ENCODE measurements at regions not wholly inside any gene's neighbourhood (a gene's known extent, or its start where the extent isn't known, plus 50 kb on each side); places are given as distances from the start of the nearest gene placed in this dataset.

GRCh38 chr7:51620706-51621105 lies 304.1 kb upstream of the COBL start:
- no peak for DNase-seq (ENCODE audit: low read depth)
- peaks cover 8% of the 10 kb centered on the region for H3K9me3 Mint-ChIP-seq (ENCODE audit: unreplicated experiment)

GRCh38 chr7:51619880-51620279 lies 303.3 kb upstream of the COBL start:
- no peaks in the 10 kb centered on the region for H3K27me3 Mint-ChIP-seq (ENCODE audit: low read depth, unreplicated experiment)
- Histone ChIP-seq H3K27ac (ENCODE audit: low read depth, low read length) (no peak overlapping the region), H3K36me3 (ENCODE audit: insufficient read depth, low read length) (no peaks in the 10 kb centered on the region), H3K79me2 (ENCODE audit: insufficient read depth, low read length) (no peaks in the 10 kb centered on the region), H3K9ac (ENCODE audit: low read length) (no peak overlapping the region), H3K4me1 (ENCODE audit: insufficient read depth, low read length) (no peaks in the 10 kb centered on the region), H2AFZ (ENCODE audit: low read depth, low read length) (no peak overlapping the region), H3K27me3 (ENCODE audit: insufficient read depth, low read length) (no peaks in the 10 kb centered on the region), H4K20me1 (ENCODE audit: insufficient read depth, low read length) (no peaks in the 10 kb centered on the region), H3K4me2 (ENCODE audit: low read length) (no peak overlapping the region), H3K4me3 (ENCODE audit: insufficient read depth, low read depth, low read length) (no peak overlapping the region), H3K9me3 (ENCODE audit: insufficient read depth, low read depth, low read length) (peaks cover 4% of the 10 kb centered on the region)
- H3K36me3 Mint-ChIP-seq (ENCODE audit: low read depth, unreplicated experiment): no peaks in the 10 kb centered on the region
- TF ChIP-seq CTCF (IDR thresholded peaks at IDR 0.05; ENCODE audit: insufficient read depth, low read depth, low read length) (no peak), EZH2 (IDR thresholded peaks at IDR 0.05; ENCODE audit: insufficient read depth, low read length) (no peak)
- peaks cover 3% of the 10 kb centered on the region for H3K4me1 Mint-ChIP-seq (ENCODE audit: low read depth, unreplicated experiment)
- no peak overlapping the region for H3K27ac Mint-ChIP-seq (ENCODE audit: unreplicated experiment)
- peaks cover 8% of the 10 kb centered on the region for H3K9me3 Mint-ChIP-seq (ENCODE audit: unreplicated experiment)
- DNase-seq (ENCODE audit: low read depth) (no peak), FAIRE-seq (no peak)
- H3K4me3 Mint-ChIP-seq (ENCODE audit: unreplicated experiment): no peak overlapping the region

More at GRCh38 chr7:51620706-51621105, 304.1 kb upstream of the COBL start:
- Histone ChIP-seq H3K4me2 (ENCODE audit: low read length) (no peak overlapping the region), H3K9ac (ENCODE audit: low read length) (no peak overlapping the region), H3K27ac (ENCODE audit: low read depth, low read length) (no peak overlapping the region), H2AFZ (ENCODE audit: low read depth, low read length) (no peak overlapping the region), H3K27me3 (ENCODE audit: insufficient read depth, low read length) (no peaks in the 10 kb centered on the region), H3K36me3 (ENCODE audit: insufficient read depth, low read length) (no peaks in the 10 kb centered on the region), H3K4me3 (ENCODE audit: insufficient read depth, low read depth, low read length) (no peak overlapping the region), H4K20me1 (ENCODE audit: insufficient read depth, low read length) (no peaks in the 10 kb centered on the region), H3K4me1 (ENCODE audit: insufficient read depth, low read length) (no peaks in the 10 kb centered on the region), H3K9me3 (ENCODE audit: insufficient read depth, low read depth, low read length) (peaks cover 2% of the 10 kb centered on the region), H3K79me2 (ENCODE audit: insufficient read depth, low read length) (no peaks in the 10 kb centered on the region)
- Mint-ChIP-seq H3K27me3 (ENCODE audit: low read depth, unreplicated experiment) (no peaks in the 10 kb centered on the region), H3K36me3 (ENCODE audit: low read depth, unreplicated experiment) (no peaks in the 10 kb centered on the region), H3K4me1 (ENCODE audit: low read depth, unreplicated experiment) (peaks cover 3% of the 10 kb centered on the region), H3K27ac (ENCODE audit: unreplicated experiment) (no peak overlapping the region), H3K4me3 (ENCODE audit: unreplicated experiment) (no peak overlapping the region)
- no peak for TF ChIP-seq CTCF (IDR thresholded peaks at IDR 0.05; ENCODE audit: insufficient read depth, low read depth, low read length)
- no peak for TF ChIP-seq EZH2 (IDR thresholded peaks at IDR 0.05; ENCODE audit: insufficient read depth, low read length)
- no peak for FAIRE-seq

- H3K4me1 ChIP-seq (ENCODE audit: insufficient read depth, low read length): peaks cover 6% of the 10 kb centered on the region
- TF ChIP-seq CTCF (IDR thresholded peaks at IDR 0.05; ENCODE audit: insufficient read depth, low read depth, low read length) (no peak), EZH2 (IDR thresholded peaks at IDR 0.05; ENCODE audit: insufficient read depth, low read length) (no peak)
- H3K4me3 ChIP-seq (ENCODE audit: insufficient read depth, low read depth, low read length): no peak overlapping the region
- no peaks in the 10 kb centered on the region for H3K27me3 ChIP-seq (ENCODE audit: insufficient read depth, low read length)
- H3K27ac ChIP-seq (ENCODE audit: low read depth, low read length): no peak overlapping the region
- no peak overlapping the region for H3K4me2 ChIP-seq (ENCODE audit: low read length)
- H3K79me2 ChIP-seq (ENCODE audit: insufficient read depth, low read length): no peaks in the 10 kb centered on the region
- FAIRE-seq (no peak), DNase-seq (ENCODE audit: low read depth) (no peak)
- H2AFZ ChIP-seq (ENCODE audit: low read depth, low read length): no peak overlapping the region
- no peak overlapping the region for H3K9ac ChIP-seq (ENCODE audit: low read length)
- H3K36me3 Mint-ChIP-seq (ENCODE audit: low read depth, unreplicated experiment): no peaks in the 10 kb centered on the region
- no peak overlapping the region for H3K4me3 Mint-ChIP-seq (ENCODE audit: unreplicated experiment)
- no peaks in the 10 kb centered on the region for H3K36me3 ChIP-seq (ENCODE audit: insufficient read depth, low read length)
- H3K27me3 Mint-ChIP-seq (ENCODE audit: low read depth, unreplicated experiment): no peaks in the 10 kb centered on the region
- H3K9me3 Mint-ChIP-seq (ENCODE audit: unreplicated experiment): no peaks in the 10 kb centered on the region
- peaks cover 4% of the 10 kb centered on the region for H3K9me3 ChIP-seq (ENCODE audit: insufficient read depth, low read depth, low read length)
- H3K4me1 Mint-ChIP-seq (ENCODE audit: low read depth, unreplicated experiment): peaks cover 18% of the 10 kb centered on the region
- H3K27ac Mint-ChIP-seq (ENCODE audit: unreplicated experiment): no peak overlapping the region
- no peaks in the 10 kb centered on the region for H4K20me1 ChIP-seq (ENCODE audit: insufficient read depth, low read length)
Measured at GRCh38 chr7:51617686-51618085, 301.1 kb upstream of the COBL start.

Data from astrocyte (in vitro differentiated cells and primary cell).